Muscle of back (tissue), 3 donors: ENCODE measurements at regions not wholly inside any gene's neighbourhood (a gene's known extent, or its start where the extent isn't known, plus 50 kb on each side); places are given as distances from the start of the nearest gene placed in this dataset.
"Not testable (repeated sequence)": the region's sequence is repeated elsewhere in the genome, so short reads cannot be mapped to it uniquely, and the experiment has no call there.

Experiments
- DNase-seq, 3 donors: peaks; one replicate each; pipeline versions ENCODE4 v3.0.0 to v3.0.0-alpha.2; 2013

DNA sequence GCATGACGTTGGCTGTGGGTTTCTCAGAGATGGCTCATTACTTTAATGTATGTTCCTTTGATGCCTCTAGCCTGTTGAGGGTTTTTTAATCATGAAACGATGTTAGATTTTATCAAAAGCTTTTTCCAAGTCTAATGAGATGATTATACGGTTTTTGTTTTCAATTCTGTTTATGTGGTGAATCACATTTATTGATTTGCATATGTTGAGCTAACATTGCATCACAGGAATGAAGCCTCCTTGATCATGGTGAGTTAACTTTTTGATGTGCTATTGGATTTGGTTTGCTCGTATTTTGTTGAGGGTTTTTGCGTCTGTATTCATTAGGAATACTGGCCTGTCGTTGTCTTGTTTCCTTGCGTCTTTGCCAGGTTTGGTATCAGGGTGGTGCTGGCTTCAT is 52.3 kb upstream of the PTPN12 start:
- no peak for DNase-seq

DNA sequence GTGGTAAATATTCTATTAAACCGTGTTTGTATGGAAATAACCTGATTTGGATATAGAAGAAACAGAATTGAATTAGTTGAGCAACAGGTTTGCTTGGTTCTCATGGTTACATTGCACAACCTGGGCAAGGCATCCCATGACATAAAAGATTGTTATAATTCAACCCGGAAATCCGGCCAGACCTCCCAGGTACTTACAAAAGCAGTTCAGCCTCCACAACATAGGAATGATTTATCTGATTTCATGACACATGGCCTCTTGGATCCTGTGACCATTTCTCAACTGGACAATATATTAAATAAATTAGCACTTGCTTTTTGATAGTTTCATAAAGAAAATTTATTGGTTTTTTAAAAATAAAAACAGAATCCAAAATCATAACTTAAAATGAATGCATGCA is 55.1 kb upstream of the PTPN12 start:
- DNase-seq = no peak

DNA sequence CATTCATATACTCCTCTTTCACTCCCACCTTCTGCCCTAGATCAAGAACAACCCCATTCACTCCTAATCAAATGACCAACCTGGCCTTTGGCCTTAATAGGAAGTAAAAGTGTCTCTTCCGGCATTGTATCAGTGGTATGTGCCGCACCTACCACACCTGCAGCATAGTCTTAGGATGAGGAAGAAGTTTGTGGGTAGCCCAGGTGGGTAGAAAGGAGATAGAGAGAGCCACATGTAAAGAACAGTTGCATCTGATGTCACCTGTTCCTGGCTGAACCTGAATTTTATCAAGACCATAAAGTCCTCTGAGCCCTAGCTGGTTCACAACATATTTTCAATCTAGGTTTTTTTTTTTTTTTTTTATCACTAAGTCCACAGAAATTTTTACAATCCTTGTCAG is 55.5 kb upstream of the PTPN12 start:
- no peak for DNase-seq

DNA sequence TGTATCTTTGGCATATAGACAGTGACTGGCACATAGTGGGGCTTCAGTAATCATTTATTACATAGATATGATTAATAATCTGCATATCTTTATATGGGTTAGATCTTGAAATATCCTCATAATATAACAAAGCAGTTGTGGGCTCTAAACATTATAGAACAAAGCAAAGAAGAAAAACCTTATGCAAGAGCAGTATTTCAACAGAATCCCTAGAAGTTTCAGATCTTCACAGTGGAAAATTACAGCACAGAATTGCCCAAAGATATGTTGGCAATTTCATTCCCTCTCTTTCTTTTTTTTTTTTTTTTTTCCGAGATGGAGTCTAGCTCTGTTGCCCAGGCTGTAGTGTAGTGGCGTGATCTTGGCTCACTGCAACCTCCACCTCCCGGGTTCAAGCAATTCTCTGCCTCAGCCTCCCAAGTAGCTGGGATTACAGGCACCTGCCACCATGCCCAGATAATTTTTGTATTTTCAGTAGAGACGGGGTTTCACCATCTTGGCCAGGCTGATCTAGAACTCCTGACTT is 56.9 kb upstream of the PTPN12 start:
- DNase-seq = not testable (repeated sequence)

DNA sequence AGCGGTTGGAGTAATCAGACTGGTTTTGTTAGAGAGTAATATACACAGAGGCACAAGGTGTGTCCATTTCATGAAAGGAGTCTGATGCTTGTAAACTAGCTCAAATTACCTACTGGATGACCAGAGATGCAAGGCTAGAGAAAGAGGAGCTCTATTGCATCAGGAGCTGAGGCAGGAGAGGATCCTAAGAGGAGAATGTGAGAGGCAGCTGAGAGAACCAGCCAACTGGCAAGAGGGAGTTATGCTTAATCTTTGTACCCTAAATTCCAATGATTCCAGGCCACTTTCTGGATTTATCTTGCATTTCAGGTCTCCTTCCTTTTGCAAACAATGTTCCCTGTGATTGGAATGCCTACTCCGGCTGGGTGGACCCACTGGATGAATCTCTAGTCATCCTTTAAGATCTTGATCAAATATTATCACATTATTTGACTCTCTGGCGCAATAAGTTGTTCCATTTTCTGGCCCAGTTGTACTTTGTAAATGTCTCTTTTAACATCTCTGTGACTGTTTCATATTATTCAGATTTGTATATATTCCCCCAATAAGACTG is 57.5 kb upstream of the PTPN12 start:
- DNase-seq = no peak

DNA sequence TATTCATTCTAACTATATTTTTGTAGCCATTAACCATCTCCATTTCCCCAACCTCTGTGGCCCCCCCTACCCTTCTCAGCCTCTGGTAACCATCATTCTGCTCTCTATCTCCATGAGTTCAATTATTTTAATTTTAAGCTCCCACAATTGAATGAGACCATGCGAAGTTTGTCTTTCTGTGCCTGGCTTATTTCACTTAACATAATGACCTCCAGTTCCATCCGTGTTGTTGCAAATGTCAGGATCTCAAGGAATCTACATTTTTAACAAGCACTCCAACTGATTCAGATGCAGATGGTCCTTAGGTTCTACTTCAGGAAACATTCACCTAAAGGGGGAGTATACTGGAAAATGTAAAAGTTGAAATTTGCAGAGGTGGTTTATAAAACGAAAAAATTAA is 60.2 kb upstream of the PTPN12 start:
- no peak for DNase-seq

DNA sequence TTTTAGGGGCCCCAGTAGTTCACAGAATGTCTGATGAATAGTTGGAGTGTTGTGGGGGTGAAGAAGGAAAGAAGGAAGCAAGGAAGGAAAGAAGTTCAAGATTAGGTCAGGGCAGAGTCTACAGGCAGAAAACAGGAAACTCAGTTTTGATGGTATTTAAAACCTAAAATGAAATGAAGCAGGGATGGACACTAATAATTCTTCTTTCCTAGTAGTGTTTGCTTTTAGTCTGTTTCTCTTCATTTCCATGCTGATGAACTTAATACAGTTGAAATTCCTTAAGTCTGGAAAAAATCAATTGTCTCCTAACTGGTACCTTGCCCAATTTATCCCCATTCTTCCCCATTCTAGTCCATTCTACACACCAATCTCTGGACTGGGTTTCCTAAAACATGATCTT is 59.0 kb upstream of the GSAP start:
- no peak for DNase-seq

DNA sequence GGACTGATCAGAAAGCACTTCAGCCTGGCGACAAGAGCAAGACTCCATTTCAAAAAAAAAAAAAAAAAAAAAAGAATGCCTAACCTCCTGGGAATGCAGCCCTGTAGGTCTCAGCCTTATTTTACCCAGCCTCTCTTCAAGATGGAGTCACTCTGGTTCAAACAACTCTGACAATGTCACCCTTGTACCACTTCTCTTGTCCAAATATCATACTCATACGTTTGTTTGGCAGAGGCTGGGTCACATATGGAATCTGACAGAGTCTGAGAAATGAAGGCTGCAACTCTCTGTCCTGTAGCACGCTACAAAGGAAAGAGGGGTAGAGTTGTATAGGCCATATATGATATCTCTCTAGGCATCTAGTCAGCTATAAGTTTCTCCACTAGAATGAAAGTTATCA is 58.6 kb upstream of the GSAP start:
- DNase-seq = no peak

DNA sequence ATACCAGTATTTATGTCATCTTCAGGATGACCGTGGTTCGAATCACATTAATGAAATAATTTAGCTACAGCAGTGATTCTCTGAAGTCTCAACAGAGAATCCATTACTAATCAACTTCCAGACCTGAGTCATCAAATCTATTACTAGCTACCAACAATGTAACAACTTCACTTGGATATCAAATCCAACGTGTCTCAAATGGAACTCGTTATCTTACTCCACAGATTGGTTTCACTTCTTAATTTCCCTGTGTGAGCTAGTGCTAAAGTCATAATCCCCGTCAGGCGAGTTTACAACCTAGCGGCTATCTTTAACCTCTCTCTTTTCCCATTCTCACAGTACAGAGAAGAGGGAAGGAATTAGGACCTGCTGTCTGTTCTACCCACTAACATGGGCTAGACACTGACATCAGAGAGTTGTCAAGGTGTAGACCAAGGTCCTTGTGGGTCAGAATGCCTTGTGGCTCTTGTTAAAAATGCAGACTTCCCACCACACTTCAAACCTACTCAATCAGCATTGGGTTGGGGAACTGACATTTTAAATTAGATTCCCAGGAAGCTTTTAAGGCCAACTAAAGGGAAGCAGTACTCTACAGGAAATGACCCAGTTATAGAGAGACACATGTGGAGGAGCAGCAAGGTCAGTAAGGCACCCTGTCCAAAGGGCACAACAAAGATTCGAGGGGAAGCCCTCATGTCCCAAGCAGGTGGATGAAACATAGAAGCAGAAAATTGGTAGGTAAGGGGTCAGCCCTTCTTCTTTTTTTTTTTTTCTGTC is 57.3 kb upstream of the GSAP start:
- no peak for DNase-seq

DNA sequence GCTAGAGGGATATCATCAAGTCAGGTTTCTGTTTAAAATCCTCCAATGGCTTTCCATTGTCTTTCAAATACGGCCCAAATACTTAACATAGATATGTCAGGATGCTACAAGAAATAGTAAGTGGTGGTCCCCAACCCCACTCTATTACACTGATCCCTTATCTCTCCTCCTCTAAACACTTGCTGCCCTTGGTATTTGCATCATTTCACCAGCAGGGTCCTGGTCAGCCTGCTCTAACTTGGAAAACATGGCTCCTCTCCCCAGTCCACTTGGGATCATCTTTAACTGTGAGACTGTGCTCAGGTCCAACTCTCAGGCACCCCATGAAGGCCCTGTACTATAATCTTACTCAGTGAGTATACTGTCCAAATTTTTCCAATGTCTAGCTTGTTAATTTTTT is 53.8 kb upstream of the GSAP start:
- DNase-seq = no peak

DNA sequence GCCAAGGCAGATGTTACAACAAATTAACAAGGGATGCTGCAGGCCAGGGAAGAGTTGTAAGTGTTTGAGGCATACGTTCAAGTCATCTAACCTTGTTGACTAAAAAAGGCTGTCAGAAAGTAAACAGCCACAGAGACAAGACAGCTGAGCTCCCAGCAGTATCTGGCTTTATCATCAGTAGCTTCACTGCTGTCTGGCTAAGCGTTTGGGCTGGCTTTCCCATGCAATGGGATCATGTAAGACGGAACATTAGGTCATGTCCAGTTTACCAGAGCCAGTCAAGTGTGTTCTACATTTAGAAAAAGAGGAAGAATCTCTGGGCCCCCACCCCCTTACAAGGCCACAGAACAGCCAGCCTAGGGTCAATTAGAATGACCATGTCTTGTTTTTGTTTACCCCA is 51.3 kb upstream of the GSAP start:
- DNase-seq = peak; percentile 34 to 82 (median 48)

DNA sequence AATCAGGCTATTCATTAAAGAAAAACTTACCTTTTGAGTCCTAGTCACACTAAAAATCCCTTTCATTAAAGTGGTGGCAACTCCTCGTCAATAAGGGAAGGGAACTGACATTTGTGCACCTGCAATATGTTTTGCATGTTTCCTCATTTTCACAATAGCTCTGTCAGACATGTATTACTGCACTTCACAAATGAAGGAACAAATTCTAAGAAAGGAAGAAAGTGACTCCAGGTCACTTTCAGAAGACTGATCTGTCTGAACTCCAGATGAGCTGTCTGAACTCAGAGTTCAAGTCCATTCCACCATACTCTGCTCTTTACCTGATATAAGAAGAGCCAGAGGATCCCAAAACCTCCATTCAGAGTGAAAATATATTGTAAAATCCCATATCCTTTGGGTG is 50.3 kb upstream of the GSAP start:
- DNase-seq = no peak
